ENCODE measurements at regions not wholly inside any gene's neighbourhood (a gene's known extent, or its start where the extent isn't known, plus 50 kb on each side); places are given as distances from the start of the nearest gene placed in this dataset.

DNA sequence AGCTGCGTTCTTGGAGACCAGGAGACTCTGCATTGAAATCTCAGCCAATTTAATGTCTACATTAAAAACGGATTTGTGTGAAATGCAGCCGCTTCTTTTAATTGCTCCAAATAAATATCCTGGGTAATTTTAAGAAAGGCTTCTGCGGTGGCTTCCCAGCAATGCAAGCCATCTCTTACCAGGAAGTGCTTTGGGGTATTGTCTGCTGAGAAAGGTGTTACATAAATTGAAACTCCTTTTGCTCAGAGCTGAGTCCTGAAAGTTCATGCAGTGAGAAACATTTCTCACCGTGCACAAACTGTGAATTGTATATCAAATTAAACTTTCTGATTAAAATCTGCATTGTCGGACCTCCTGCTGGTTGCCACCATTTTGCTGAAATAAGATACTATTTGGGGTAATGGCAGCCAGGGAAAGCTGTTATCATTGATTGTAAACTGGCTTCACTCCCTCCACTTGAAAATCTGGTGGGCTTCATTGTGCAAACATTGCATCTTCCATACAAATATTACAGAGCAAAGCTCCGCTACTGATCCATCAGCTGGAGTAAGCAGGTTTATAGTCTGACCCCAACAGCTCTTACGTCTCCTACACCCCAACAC is 59.5 kb downstream of the ZIC5 start:
- DNase-seq = no peak

DNA sequence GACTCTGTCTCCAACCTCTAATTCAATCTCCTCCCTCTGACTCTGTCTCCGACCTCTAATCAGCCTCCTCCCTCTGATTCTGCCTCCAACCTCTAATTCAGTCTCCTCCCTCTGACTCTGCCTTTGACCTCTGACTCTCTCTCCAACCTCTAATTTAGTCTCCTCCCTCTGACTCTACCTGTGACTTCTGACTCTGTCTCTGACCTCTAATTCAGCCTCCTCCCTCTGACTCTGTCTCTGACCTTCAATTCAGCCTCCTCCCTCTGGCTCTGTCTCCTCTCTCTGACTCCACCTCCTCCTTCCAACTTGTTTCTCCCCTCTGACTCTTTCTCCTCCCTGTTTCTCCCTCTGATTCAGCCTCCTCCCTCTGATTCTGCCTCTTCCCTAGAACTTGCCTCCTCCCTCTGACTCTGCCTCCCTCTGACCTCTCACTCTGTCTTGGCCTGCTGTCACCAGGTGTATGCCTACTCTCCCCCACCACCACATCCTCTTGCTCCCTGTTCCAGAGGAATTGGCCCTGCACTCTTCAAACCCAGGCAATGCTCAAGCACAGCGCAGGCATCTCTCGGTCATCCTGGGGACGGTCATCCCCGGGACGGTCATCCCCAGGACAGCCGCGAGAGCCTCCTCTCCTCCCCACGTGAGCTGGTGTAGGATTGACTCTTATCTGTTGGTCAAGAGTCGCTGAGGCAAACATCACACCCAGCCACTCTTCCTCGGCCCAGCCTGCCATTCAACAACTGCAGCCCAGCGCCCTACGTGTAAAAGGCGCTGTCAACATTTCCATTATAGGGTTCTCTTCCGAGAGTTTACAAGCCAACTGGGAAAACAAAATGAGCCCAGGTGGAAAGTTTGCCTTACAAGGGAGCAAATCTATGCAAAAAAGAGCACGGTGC is 60.2 kb downstream of the ZIC5 start:
- DNase-seq = no peak

GRCh38 chr13:99909836-99910619 is 61.5 kb downstream of the ZIC5 start:
- DNase-seq = no peak

- no peak for DNase-seq
Measured at GRCh38 chr13:99909097-99909835, 62.3 kb downstream of the ZIC5 start.

DNA sequence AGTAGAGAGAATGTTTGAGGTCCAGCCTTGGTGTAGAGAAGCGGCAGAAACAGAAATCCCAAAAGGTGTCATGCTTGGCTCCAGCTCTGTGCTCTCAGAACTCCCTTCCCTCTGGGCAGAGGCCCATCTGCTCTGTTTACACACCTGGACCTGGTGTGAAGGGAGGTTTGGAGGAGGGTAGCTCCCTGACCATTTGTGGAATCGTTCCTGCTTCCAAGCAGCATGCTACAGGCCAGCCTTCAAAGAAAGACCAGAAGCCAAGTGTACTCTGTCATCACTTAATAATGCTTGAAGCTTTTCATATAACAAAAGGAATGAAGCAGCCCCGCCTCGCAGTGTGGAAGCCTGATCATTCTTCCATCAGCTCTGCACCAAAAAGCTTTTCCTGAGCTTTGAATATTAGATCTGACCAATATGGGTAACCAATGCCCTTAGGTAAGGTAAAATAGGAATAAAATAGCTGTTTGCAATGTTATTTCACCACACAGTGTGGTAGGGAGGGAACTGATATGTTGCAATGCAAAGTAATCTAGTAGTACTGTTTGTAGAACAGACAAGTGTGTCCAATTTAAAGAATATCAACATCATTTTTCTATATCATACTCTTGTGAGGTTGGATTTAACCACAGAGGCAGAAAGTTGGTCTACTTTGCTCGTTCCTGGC is 63.3 kb downstream of the ZIC5 start:
- no peak for DNase-seq

GRCh38 chr13:99907627-99908026 is 63.9 kb downstream of the ZIC5 start:
- no peak for DNase-seq

DNA sequence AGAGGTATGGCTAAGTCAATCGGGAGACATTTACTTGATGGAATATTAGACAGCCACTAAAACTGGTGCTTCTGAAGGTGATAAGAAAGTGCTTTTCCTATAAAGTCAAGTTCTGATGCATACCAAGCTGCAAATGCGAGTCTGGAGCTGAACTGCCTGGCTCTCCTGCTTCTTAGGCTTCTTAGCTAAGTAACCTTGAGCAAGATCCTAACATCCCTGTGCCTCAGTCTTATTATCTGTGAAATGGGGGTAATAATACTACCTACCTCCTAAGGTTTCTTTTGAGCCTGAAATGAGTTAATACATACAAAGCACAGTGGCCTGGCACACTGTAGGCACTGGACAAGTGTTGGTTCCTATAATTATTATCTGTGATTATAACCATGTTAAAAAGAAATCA is 64.5 kb downstream of the ZIC5 start:
- DNase-seq = no peak

GRCh38 chr13:99905814-99906213 is 65.8 kb downstream of the ZIC5 start:
- DNase-seq = no peak

- no peak for DNase-seq
Measured at GRCh38 chr13:99905224-99905623, 66.3 kb downstream of the ZIC5 start.

DNA sequence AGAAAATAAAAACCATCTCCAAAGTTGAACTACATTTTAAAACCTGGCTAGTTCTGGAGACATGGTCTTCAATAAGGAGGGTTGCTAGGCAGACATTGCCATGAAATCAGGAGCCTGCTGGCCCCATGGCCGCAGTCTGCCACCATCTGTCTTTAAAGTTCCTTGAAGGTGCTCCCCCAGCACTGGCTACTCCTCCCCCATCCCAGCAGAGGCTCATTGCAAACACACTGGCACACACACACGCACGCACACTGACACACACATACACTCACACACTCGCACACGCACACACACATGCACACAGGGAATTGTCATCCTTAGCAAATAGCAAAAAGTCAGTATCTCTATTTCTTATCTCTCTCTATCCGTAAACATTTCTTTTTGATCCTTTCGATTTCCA is 68.4 kb downstream of the ZIC5 start:
- no peak for DNase-seq

DNA sequence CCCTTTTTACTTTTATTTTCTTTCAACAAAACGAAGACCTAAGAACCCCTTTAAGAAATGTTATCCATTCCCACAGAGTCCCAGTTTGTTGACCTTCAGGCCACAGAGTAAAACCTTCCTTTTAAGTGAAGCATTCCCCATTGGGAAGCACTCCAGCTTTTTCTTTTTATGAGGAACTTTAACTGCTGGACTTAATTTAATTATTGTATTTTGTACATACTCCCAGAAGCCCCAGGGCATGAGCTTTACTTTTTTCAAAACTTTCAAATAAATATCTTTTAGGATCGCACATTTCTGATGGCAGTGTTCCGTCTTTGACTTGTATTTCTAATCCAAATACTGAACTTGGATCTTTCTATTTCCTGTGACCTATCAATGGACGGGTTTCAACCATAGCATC is 68.9 kb downstream of the ZIC5 start:
- DNase-seq = no peak

DNA sequence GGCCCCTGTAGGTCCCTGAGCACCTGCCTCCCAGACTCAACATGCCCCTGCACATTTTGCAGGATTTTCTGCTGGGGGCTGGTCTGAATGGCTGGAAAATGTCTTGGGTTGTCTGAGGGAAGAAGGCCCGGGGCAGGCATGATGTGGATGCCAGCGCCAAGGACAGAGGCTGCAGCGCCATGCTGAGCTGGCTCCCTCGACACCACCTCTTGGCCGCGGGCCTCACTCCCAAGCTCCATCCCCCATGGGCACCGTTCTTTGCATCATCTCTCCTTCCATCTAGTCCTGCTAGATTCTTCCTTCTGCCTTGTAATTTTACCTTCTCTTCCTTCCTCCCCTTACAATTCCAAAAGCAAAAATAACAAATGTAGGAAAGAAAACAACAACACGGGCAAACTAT is 70.6 kb downstream of the ZIC5 start:
- DNase-seq = no peak

DNA sequence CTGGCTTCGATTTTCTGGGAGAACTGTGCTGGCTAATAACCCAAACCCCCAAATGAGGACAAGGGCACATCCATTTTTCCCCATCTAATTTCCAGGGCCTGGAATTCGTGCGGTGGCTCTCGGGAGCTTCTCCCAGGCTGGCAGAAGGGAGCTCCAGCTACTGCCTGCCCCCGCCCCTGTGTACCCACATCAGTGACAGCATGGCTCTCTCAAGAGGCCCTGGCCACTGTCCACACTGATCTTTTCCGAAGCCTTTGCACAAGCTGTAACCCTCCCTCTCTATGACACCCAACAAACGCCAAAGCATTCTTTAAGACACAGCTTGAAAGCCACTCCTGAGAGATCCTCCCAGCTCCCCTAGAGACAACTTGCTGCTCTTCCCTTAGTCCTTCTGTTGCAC is 73.1 kb downstream of the ZIC5 start:
- no peak for DNase-seq

DNA sequence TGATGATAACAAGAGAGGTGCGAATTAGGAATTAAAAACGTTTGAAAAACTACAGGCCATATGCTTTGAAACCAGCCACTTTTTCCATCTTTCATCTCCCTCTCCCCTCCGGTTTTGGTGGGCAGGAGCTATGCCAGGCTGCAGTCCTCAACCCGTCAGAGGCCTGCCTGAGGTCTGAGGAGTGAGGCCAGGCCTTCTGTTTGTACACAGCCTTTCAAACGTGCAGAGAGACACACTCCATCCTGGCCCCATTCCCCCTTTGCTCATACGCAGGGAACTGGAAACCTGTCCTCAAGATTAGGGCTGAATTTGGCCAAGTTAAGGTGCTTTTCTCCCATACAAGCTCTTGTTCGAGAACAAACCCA is 74.5 kb downstream of the ZIC5 start:
- DNase-seq = no peak

DNA sequence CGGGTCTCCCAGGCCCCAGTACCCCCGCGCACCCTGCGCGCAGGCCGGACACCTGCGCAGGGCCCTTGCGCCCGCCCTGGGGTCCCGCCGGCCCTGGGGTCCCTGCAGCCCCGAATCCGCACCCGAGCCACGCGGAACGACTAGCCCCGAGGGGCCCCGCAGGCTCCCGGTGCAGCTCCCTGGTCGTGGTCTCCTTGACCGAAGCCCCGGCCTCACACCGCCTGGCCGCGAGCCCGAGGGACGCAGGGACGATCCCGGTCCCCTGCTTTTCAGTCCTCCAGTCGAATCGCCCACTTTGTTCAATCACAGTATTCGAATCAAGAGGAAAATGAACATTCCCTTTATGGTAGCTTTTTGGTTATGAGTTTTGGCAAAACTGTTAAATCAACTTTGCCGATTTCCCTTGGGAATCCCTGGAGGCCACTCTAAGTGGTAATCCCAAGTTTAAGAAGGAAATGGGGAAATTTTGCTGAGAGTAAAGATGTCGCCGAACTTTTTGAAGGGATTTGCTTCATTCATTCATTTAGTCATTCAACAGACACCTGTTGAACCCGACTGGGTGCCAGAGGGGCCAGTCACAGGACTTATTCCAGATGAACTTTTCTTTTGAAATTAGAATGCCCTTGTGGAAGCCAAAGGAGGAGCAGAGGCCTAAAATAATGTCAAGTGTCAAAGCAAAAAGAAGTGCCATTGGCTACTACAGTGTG is 75.0 kb downstream of the ZIC5 start:
- DNase-seq = no peak

- peak in 1 of 2 experiments; percentile 5 for DNase-seq
Measured at GRCh38 chr13:99895444-99896368, 75.9 kb downstream of the ZIC5 start.

- no peak for DNase-seq
Measured at GRCh38 chr13:99894840-99895443, 76.6 kb downstream of the ZIC5 start.

DNA sequence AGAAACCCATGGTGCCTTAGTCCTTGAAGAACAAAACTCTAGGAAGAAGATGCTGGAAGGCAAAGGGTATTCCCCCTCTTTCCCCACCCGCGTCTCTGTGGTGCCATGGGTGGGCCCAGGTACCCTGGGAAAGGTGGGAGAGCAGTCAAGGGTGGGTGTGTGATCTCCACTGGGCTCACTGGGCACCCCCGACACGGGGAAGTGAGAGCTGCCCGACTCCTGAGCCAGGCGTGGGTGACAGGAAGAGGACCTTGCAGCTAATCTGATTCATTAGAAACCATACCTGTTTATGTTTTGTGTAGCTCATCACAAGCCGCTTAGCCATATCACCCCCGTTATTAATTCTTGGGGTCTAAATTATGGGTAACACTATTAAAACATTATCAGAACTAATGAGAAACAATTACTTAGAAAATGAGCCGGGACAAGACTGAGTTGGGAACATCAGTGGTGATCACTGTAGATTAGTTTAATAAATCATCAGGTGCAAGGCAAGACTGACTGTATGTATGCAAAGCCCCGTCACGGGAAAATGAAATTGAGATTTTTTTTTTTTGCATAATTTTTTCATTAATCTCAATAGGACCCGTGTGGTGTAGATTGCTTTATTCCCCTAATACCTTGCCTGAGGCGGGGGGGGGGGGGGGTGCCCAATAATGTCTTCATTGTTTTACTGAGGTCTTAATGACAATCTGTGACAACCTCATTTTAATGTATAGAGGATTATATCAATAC is 77.3 kb downstream of the ZIC5 start:
- DNase-seq = no peak

DNA sequence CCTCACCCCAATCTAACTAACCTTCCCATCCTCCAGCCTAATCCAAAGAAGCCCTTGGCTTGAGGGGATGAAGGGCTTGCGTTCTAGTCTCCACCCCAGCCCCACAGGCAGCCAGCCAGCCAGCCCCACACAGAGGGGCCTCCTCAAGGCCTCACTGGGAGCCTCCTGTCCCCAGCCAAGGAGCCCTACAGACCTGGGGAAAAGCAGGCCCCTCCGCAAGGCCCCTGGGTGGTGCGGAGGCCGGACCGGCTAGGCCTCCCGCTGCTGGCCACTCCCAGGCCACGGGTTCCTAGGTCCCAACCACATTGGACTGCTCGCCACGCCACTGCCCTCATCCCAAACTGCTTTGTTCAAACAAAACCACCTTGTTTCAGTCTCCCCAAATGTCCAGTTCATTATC is 78.0 kb downstream of the ZIC5 start:
- DNase-seq = no peak
